NCI-H1417 (cell line): ENCODE measurements at regions not wholly inside any gene's neighbourhood (a gene's known extent, or its start where the extent isn't known, plus 50 kb on each side); places are given as distances from the start of the nearest gene placed in this dataset.
"Not testable (repeated sequence)": the region's sequence is repeated elsewhere in the genome, so short reads cannot be mapped to it uniquely, and the experiment has no call there.

ENCODE experiments used
- DNase-seq, 3 experiments: peaks; one replicate each; lab custom pipeline; 2025; lab: John Stamatoyannopoulos, UW

GRCh38 chr7:12004581-12004980, 172.6 kb upstream of the THSD7A start:
- DNase-seq: no peak

- DNase-seq: peak in 1 of 3 experiments; percentile 51
These were observed 175.6 kb upstream of the THSD7A start for GRCh38 chr7:12007576-12007975.

- no peak for DNase-seq
These were observed 182.0 kb upstream of the THSD7A start for GRCh38 chr7:12013983-12014382.

- DNase-seq: no peak
These were observed 184.4 kb upstream of the THSD7A start for GRCh38 chr7:12016439-12016838.

- no peak for DNase-seq
These were observed 185.0 kb upstream of the THSD7A start for GRCh38 chr7:12017046-12017445.

GRCh38 chr7:12022011-12022410, 189.1 kb upstream of the TMEM106B start:
- not testable (repeated sequence) for DNase-seq

- no peak for DNase-seq
These were observed 185.8 kb upstream of the TMEM106B start for GRCh38 chr7:12025246-12025645.

GRCh38 chr7:12028508-12028907, 182.6 kb upstream of the TMEM106B start:
- no peak for DNase-seq

GRCh38 chr7:12030116-12030515, 181.0 kb upstream of the TMEM106B start:
- DNase-seq: no peak

GRCh38 chr7:12031186-12031585, 179.9 kb upstream of the TMEM106B start:
- DNase-seq: no peak

GRCh38 chr7:12031638-12032037, 179.5 kb upstream of the TMEM106B start:
- DNase-seq: no peak

- DNase-seq: no peak
These were observed 178.9 kb upstream of the TMEM106B start for GRCh38 chr7:12032146-12032545.

GRCh38 chr7:12043457-12043856, 167.6 kb upstream of the TMEM106B start:
- not testable (repeated sequence) for DNase-seq

- DNase-seq: no peak
These were observed 158.9 kb upstream of the TMEM106B start for GRCh38 chr7:12052211-12052610.

- DNase-seq: no peak
These were observed 157.5 kb upstream of the TMEM106B start for GRCh38 chr7:12053561-12053960.

GRCh38 chr7:12054830-12055229, 156.3 kb upstream of the TMEM106B start:
- DNase-seq: no peak

- DNase-seq: no peak
These were observed 154.7 kb upstream of the TMEM106B start for GRCh38 chr7:12056381-12056780.

GRCh38 chr7:12056977-12057376, 154.1 kb upstream of the TMEM106B start:
- no peak for DNase-seq

- peak in 1 of 3 experiments; percentile 14 for DNase-seq
These were observed 149.0 kb upstream of the TMEM106B start for GRCh38 chr7:12062062-12062461.

- DNase-seq: no peak
These were observed 146.4 kb upstream of the TMEM106B start for GRCh38 chr7:12064586-12065127.

- DNase-seq: peak in 1 of 3 experiments; percentile 45
These were observed 145.1 kb upstream of the TMEM106B start for GRCh38 chr7:12066004-12066403.

GRCh38 chr7:12066521-12066920, 144.6 kb upstream of the TMEM106B start:
- DNase-seq: peak in 1 of 3 experiments; percentile 45

GRCh38 chr7:12067156-12067831, 143.8 kb upstream of the TMEM106B start:
- peak; percentile 45 to 87 (median 65) for DNase-seq

- peak in 1 of 3 experiments; percentile 21 for DNase-seq
These were observed 141.3 kb upstream of the TMEM106B start for GRCh38 chr7:12069757-12070156.
